Activated CD4-positive, alpha-beta T cell treated with anti-CD3 and anti-CD28 coated beads, Interleukin-2, Interleukin-4, amounts not matched to agents 100 ng/mL and 50 ng/mL, durations not matched to agents 16 hours and 8 hours (primary cell): ENCODE measurements at regions not wholly inside any gene's neighbourhood (a gene's known extent, or its start where the extent isn't known, plus 50 kb on each side); places are given as distances from the start of the nearest gene placed in this dataset.

ENCODE experiments used
- DNase-seq: peaks from one replicate; pipeline ENCODE4 v3.0.0-alpha.2; 2020; ENCODE audit warnings: low spot score

DNA sequence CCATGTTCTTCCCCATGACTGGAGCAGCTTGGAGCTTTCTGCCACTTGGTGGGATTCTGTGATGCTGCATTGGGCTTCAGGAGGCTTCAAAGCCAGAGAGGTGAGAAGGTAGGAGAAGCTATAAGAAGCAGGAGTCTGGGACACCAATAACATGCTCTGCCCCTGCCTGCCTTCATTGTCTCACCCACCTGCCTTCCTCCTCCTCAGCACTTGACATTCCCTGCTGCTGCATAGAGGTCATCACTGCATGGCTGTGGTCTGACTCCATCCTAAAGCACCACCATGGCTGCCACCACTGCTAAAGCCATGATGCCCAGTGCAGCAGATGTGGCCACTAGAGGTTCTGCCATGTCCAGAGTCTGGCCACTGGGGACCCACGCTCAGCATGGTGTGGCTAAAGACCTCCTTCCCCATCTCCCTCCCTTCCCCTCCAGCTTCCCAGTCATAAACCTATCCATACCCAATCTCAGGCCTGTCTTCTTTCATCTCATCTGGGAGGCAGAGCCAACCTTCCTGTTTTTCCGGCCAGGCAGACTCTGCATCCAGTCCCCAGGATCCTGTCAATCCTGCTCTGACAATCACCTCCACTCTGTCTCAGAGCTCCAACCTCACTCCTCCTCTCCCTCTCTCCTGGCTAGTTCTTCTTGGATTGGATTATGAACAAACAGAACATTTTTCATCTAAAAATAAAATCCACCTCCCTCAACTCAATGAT lies 285.1 kb upstream of the POU3F1 start:
- no peak for DNase-seq

DNA sequence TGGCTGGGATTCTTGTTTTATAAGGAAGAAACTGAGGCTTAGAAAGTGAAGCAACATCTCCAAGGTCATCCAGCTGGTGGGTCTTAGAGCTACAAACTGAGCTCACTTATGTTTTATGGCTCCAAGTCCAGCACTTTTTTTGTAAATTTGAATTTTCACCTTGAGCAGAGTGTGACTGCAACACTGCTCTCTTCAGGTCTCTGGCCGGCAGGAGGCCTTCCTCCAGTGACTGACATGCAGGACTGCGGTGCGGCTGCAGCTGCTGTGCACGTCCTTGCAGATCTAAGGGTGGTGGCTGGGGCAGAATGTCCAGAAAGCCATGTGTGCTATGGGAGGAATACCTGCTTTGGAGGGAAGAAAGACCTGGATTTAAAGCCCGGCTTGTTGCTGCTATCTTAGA lies 284.2 kb upstream of the POU3F1 start:
- DNase-seq, result no peak

- DNase-seq, result no peak
Measured at GRCh38 chr1:38329644-38330043, 283.1 kb upstream of the POU3F1 start.

GRCh38 chr1:38328278-38329035 lies 281.9 kb upstream of the POU3F1 start:
- no peak for DNase-seq

DNA sequence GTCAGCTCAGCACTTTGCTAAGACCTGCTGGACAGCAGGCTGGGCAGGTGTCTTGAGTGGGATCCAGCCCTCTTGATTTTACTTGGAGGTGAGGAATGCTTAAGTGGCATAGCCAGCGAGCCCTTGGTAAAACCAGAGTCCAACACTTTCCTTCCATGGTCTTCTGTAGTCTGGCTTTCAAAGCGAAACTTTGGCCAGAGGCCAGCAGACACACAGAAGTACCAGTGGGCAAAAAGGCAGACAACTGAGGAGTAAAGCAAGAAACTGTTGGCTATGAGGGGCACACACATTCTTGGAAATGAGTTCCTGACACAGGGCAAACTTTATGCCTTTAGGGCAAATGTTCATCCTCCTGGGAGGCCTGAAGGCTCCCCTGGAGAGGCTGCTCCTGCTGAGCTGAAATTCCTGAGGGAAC lies 281.0 kb upstream of the POU3F1 start:
- no peak for DNase-seq

DNA sequence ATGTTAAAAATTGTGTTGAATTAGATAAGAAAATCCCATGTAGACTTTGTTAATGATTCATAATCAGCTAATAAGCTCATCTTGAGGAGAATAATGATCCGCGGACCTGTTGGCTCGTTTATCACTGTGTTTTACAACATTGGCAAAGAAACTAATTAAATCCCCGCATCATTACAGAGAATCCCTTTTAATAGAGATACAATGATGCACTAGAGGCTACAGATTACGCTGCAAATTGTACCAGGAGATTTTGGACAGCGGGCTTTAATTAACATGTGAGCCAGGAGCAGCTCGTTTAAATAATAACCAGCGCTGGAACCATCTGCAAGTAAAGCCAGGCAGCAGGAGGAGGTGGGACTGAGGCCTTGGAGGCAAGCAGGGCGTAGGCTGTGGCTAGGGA lies 280.3 kb upstream of the POU3F1 start:
- DNase-seq, result no peak

DNA sequence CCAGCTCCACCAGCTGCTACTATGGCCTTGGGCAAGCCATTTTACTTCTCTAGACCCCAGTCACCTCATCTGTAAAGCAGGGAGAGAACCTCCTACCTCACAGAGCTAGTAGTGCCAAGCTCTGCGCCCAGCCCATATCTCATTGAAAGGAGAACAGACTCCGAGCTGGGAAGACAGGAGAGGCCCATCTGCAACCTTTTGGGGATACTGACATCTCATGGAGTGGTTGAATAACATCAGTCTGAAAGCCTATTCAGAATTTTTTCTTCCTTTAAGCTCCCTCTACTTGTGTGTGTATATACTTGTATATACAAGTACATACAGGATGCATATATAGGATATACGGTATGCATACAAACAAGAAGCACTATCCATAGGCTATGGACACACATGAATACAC lies 279.5 kb upstream of the POU3F1 start:
- no peak for DNase-seq

- DNase-seq, result no peak
Measured at GRCh38 chr1:38312753-38313152, 266.2 kb upstream of the POU3F1 start.

DNA sequence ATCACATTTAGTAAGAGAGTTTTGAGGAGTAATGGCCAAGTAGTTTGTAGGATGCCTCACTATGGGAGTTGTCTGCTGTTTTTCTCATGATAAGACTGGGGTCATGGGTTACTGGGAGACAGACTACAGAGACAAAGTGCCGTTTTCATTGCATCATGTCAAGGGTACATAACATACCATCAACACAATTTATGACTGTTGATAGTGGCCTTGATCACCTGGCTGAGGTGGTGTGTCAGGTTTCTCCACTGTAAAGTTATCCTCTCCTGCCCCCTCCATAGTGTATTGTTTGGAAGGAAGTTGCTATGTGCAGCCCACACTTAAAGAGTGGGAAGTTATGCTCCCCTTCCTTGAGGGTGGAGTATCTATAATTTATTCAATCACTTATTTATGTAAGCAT lies 263.5 kb upstream of the POU3F1 start:
- no peak for DNase-seq

DNA sequence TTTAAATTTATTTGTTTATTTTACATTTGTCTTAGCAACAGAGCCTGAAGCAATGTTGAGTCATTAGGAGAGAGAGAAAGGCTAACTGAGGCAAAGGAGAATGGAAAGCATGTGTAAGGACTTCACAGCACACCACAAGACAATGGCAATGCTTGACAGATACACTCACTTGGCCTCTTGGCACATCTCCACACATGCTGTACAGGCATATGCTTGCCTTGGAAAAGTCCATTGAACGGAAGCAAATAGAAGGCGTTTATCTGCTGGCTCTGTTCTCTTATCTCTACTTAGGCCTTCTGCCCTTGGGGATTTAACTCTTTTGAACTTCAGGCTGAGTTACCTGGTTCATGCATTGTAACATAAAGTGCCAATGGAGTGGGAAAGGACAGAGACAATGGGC lies 262.2 kb upstream of the POU3F1 start:
- no peak for DNase-seq

GRCh38 chr1:38305666-38306065 lies 259.1 kb upstream of the POU3F1 start:
- no peak for DNase-seq

DNA sequence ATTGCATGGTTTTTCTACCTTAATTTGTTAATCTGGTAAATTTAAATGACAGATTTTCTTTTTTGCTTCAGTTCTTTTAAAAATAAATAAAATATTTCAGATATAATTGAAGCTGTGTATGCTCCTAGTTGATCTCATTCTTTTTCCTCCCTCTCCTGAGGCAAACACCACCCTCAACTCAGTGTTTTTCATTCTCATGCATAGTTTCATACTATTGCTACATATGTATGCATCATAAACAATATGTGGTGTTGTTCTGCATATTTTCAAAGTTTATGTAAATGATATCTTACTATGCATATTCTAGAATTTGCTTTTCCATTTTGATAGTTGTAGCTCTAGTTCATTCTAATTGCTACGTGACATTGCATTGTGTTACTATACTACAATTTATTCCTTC lies 257.2 kb upstream of the POU3F1 start:
- DNase-seq, result no peak

GRCh38 chr1:38301040-38301439 lies 254.4 kb upstream of the POU3F1 start:
- no peak for DNase-seq

GRCh38 chr1:38300616-38301015 lies 254.0 kb upstream of the POU3F1 start:
- no peak for DNase-seq

DNA sequence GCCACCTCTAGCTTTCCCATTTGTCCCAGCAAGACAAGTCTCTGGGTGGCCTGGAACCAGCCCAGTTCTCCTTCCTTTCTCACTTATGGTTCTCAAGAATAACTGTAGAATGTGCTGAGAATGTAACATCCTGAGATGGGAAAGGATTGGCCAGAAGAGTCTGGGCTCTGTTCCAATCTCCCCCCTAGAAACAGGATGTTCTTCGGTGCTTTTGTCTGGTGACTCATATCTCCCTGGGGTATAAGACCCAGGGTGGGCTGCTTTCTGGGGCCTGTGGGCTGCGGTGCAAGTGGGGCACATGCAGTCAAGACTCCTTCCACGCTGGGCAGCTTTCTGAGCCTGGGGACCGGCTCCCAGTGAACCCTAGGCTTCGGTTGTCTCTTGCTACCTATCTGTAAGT lies 251.2 kb upstream of the POU3F1 start:
- DNase-seq, result no peak

- no peak for DNase-seq
Measured at GRCh38 chr1:38297246-38297645, 250.7 kb upstream of the POU3F1 start.

DNA sequence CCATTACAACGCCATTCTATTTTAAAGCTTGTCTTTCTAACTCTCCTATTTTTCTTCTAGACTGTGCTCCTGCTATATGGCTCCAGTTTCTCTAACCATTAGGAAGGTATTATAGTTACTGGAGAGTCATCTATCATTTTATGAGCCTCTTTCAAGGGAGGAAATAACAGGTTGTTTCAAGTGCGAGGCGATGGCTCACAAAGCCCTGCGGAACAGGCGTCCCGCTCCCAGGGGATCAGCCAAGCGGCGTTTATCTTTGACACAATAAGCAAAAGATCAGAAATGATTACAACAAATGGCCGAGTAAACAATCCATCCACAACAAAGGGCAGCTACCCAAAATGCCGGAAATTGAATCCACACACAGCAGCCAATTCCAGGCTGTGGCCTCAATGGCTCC lies 249.5 kb upstream of the POU3F1 start:
- DNase-seq, result no peak

DNA sequence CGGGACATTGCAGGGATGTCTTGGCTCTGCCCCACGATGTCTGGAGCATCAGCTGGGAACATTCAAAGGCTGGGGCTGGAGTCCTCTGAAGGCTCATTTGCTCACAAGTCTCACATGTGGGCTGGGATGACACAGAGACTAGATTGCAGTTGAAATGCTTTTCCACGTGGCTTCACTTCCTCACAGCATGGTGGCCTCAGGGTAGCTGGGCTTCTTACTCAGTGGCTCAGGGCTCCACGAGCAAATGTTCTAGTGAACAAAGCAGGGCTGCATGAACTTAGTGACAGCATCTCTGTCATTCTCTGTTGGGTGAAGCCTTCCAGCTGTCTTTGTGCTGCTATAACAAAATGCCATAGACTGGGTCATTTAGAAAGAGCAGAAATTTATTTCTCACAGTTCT lies 247.0 kb upstream of the POU3F1 start:
- no peak for DNase-seq

DNA sequence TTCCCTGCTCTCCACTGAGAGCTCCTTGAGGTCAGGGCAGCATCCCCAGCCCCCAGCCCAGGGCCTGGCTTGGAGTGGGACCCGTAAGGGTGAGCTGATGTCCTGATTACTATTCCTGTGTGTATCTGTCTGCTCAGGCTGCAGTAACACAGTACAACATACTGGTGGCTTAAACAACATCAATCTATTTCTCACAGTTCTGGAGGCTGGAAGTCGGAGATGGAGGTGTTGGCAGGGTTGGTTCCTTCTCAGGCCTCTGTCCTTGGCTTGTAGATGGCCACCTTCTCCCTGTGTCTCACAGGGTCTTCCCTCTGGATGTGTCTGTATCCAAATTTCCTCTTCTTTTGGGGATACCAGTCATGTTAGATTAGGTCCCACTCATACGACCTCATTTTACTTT lies 246.4 kb upstream of the POU3F1 start:
- DNase-seq, result no peak

DNA sequence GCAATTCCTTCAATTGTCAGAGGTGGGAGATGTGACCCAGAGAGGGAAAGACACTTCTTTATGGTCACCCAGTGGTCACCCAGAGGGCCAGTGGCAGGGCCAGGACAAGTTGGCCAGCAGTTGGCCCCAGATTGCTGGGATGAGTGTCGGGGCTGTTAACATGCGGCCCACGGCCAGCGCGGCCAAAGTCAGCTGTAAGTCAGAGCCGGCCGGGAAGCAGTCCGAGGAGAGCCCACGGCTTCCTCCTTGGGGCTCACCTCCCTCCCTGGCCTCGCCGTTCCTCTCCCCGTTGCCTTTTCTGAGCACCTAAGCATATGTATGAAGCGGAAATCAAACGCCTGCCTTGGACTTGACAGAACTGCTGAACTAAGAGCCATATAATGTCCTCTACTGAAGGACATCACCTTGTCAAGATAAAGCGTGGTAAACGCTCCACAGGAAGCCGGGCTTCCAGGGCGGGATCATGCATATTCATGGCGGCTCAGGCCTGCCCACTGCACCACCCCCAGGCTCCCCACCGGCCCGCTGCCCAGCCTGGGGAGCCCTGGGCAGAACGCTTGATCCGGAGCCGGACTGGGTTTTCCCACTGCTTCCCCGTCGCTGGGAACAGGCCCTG lies 245.4 kb upstream of the POU3F1 start:
- DNase-seq, result no peak

DNA sequence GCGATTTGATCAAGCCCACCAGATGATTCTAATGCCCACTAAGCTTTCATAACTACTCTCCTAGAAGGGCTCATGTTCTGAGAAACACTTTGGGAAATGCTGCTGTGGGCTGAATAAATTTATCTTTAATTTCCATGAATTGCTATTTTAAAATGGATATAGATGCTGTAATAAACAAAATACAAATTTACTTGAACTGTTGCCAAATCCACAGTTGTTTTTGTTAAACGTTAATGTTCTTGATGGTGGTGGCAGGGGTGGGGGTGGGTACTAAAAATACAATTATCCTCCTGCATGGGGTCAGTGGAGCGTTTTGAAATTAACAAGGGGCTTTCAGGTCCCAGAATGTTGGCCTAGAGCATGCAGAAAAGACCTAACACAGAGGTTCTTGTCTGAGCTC lies 244.7 kb upstream of the POU3F1 start:
- DNase-seq, result no peak

- no peak for DNase-seq
Measured at GRCh38 chr1:38289034-38289433, 242.4 kb upstream of the POU3F1 start.

DNA sequence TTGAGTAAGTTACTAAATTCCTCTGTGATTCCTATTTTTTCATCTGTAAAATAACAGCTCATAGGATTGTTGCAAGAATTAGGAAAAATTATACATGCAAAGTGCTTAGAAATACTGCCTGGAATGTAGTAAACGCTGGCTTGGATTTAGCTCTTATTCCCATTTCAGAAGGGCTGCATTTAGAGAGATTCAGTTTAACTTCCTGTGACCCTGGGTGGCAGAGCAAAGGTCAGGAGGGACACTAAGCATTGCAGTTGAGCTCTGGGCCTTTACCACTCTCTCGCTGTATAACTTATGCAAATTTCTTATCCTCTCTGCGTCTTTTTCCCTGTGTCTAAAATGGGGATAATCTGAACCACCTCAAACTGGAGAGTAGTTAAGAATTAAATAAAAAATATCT lies 241.0 kb upstream of the POU3F1 start:
- DNase-seq, result no peak
